ENCODE measurements at regions not wholly inside any gene's neighbourhood (a gene's known extent, or its start where the extent isn't known, plus 50 kb on each side); places are given as distances from the start of the nearest gene placed in this dataset.

DNA sequence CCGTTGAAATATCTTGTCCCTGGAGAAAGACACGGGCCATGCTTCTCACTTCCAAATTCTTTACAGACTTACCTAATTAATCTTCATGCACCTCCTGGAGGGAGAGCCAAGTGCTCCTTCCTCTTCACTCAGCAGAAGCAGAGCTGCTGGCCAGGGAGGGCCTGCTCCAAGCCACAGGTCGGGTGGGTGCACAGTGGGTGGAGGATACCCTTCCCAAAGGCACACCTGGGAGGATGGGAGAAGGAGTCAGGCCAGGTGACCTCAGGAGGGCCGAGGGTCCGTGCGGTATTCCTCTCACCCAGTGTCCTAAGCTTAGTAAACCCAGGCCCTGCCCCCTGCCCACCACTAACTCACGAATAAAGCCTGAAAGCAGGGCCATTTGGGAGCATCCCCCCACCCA is 171.3 kb upstream of the RPL38 start:
- Mint-ChIP-seq H3K27ac (peak overlapping the region; percentile 48), H3K27me3 (ENCODE audit: insufficient read depth, low read depth) (peaks cover 20% of the 10 kb centered on the region), H3K9me3 (no peaks in the 10 kb centered on the region), H3K36me3 (no peaks in the 10 kb centered on the region), H3K4me1 (peaks cover 53% of the 10 kb centered on the region), H3K4me3 (no peak overlapping the region)
- no peaks in the 10 kb centered on the region for H3K36me3 ChIP-seq
- H3K4me2 ChIP-seq, result peak overlapping the region; percentile 11
- H3K27me3 ChIP-seq, result no peaks in the 10 kb centered on the region
- DNase-seq (ENCODE audit: low spot score), result no peak
- H4K20me1 ChIP-seq (ENCODE audit: low read depth), result no peaks in the 10 kb centered on the region
- TF ChIP-seq EZH2 (IDR thresholded peaks at IDR 0.05), result no peak
- no peak for TF ChIP-seq EZH2phosphoT487 (IDR thresholded peaks at IDR 0.05)
- peaks cover 28% of the 10 kb centered on the region for H3K4me1 ChIP-seq
- no peak overlapping the region for H2AFZ ChIP-seq (replicated peaks)
- H3K4me3 ChIP-seq, result no peak overlapping the region
- H3K27ac ChIP-seq, result no peak overlapping the region
- H3K9ac ChIP-seq, result no peak overlapping the region
- H3F3A ChIP-seq (ENCODE audit: low read depth), result no peaks in the 10 kb centered on the region
- H3K79me2 ChIP-seq (ENCODE audit: low read depth), result no peaks in the 10 kb centered on the region
- no peaks in the 10 kb centered on the region for H3K9me3 ChIP-seq (ENCODE audit: low read depth)

- no peaks in the 10 kb centered on the region for H3K36me3 Mint-ChIP-seq
- TF ChIP-seq EZH2phosphoT487 (IDR thresholded peaks at IDR 0.05) (no peak), CTCF (IDR thresholded peaks at IDR 0.05) (no peak), EZH2 (IDR thresholded peaks at IDR 0.05) (no peak)
- H3K4me3 Mint-ChIP-seq, result no peak overlapping the region
- no peaks in the 10 kb centered on the region for H3K9me3 Mint-ChIP-seq
- Histone ChIP-seq H3K9ac (no peak overlapping the region), H2AFZ (replicated peaks) (no peak overlapping the region), H4K20me1 (ENCODE audit: low read depth) (no peaks in the 10 kb centered on the region), H3K36me3 (no peaks in the 10 kb centered on the region), H3K4me2 (no peak overlapping the region), H3K27me3 (no peaks in the 10 kb centered on the region), H3K4me1 (peaks cover 15% of the 10 kb centered on the region), H3K79me2 (ENCODE audit: low read depth) (no peaks in the 10 kb centered on the region), H3K9me3 (ENCODE audit: low read depth) (no peaks in the 10 kb centered on the region), H3F3A (ENCODE audit: low read depth) (no peaks in the 10 kb centered on the region), H3K27ac (no peak overlapping the region), H3K4me3 (no peak overlapping the region)
- H3K4me1 Mint-ChIP-seq, result peaks cover 28% of the 10 kb centered on the region
- H3K27ac Mint-ChIP-seq, result peak overlapping the region; percentile 94
- peak; percentile 36 for DNase-seq (ENCODE audit: low spot score)
- H3K27me3 Mint-ChIP-seq (ENCODE audit: insufficient read depth, low read depth), result peaks cover 6% of the 10 kb centered on the region
Measured at GRCh38 chr17:74037320-74037719, 166.2 kb upstream of the RPL38 start.

DNA sequence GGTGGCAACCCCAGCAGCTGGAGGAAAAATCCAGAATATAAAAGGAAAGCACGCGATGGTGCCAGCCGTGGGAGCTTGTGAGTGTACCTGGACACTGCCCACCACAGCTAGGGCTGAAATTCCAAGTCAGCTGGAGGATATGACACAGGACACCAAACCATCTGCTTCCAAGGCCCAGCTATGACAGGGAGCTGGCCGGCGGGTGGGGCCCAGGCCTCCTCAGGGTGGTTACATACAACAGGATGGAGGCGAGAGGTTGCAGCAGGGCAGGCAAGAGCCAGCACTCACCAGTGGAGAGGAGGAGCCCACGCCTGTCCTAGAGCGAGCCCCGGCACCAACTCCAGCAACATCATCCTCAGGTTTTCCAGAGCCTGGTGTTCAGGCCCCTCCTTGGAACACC is 163.2 kb upstream of the RPL38 start:
- H3K4me1 Mint-ChIP-seq, result peaks cover 32% of the 10 kb centered on the region

More for the DNA sequence above, 163.2 kb upstream of the RPL38 start:
- TF ChIP-seq CTCF (IDR thresholded peaks at IDR 0.05) (no peak), EZH2 (IDR thresholded peaks at IDR 0.05) (no peak), EZH2phosphoT487 (IDR thresholded peaks at IDR 0.05) (no peak)
- no peak overlapping the region for H2AFZ ChIP-seq (replicated peaks)
- Mint-ChIP-seq H3K4me3 (no peak overlapping the region), H3K27me3 (ENCODE audit: insufficient read depth, low read depth) (peaks cover 7% of the 10 kb centered on the region), H3K27ac (no peak overlapping the region), H3K36me3 (no peaks in the 10 kb centered on the region), H3K9me3 (no peaks in the 10 kb centered on the region)
- no peaks in the 10 kb centered on the region for H4K20me1 ChIP-seq (ENCODE audit: low read depth)
- H3K9ac ChIP-seq, result no peak overlapping the region
- no peak overlapping the region for H3K4me2 ChIP-seq
- H3K4me1 ChIP-seq, result peaks cover 9% of the 10 kb centered on the region
- DNase-seq (ENCODE audit: low spot score), result no peak
- no peaks in the 10 kb centered on the region for H3K79me2 ChIP-seq (ENCODE audit: low read depth)
- H3K27ac ChIP-seq, result no peak overlapping the region
- no peaks in the 10 kb centered on the region for H3K9me3 ChIP-seq (ENCODE audit: low read depth)
- no peaks in the 10 kb centered on the region for H3K36me3 ChIP-seq
- H3K4me3 ChIP-seq, result no peak overlapping the region
- no peaks in the 10 kb centered on the region for H3K27me3 ChIP-seq
- no peaks in the 10 kb centered on the region for H3F3A ChIP-seq (ENCODE audit: low read depth)

Data from neural progenitor cell (in vitro differentiated cells).